CD4-positive, alpha-beta T cell (primary cell): ENCODE measurements at regions not wholly inside any gene's neighbourhood (a gene's known extent, or its start where the extent isn't known, plus 50 kb on each side); places are given as distances from the start of the nearest gene placed in this dataset.

Source experiments
- ATAC-seq: fragments of 200-7000 bp; cut with Tn5 transposase; one replicate; pipeline ENCODE4 v1.10.0; 2022; ENCODE audit warnings: mild to moderate bottlenecking; ENCODE audit not compliant: poor library complexity
- CTCF ChIA-PET: fragments of 350-600 bp; sonication (Branson Sonifier 250); formaldehyde crosslinking; loops from one replicate; lab custom pipeline; 2021; ENCODE audit warnings: antibody characterized with exemption, inconsistent platforms; lab: Charles Lee
- POLR2A ChIA-PET: fragments of 350-600 bp; sonication (Branson Sonifier 250); formaldehyde crosslinking; loops from one replicate; lab custom pipeline; 2021; ENCODE audit warnings: antibody characterized with exemption, inconsistent platforms; lab: Charles Lee
- DNase-seq, 14 experiments: peaks; one replicate each; pipeline ENCODE4 v3.0.0-alpha.2; 2013 to 2020; ENCODE audit warnings: mixed read lengths in 2 of 14
- H3K27ac ChIP-seq, 2 donors: one replicate each; pipeline versions ENCODE4 v1.5.1 to v1.7.0; 2013; ENCODE audit warnings: low read length in 2 of 2, low read depth in 1 of 2, mild to moderate bottlenecking in 1 of 2
- H3K27me3 ChIP-seq, 2 experiments: 1 replicate in 1 of 2; 2 replicates in 1 of 2; pipeline versions ENCODE4 v1.6.1 to v1.7.0; 2013; ENCODE audit warnings: low read length in 2 of 2, control low read depth in 1 of 2, mild to moderate bottlenecking in 1 of 2, moderate library complexity in 1 of 2; ENCODE audit not compliant: insufficient read depth in 2 of 2, control insufficient read depth in 1 of 2
- H3K36me3 ChIP-seq: one replicate; pipeline ENCODE4 v1.6.1; 2013; ENCODE audit warnings: low read length, control low read depth; ENCODE audit not compliant: insufficient read depth
- H3K4me1 ChIP-seq: one replicate; pipeline ENCODE4 v1.6.1; 2013; ENCODE audit warnings: low read length, control low read depth; ENCODE audit not compliant: insufficient read depth
- H3K4me3 ChIP-seq: one replicate; pipeline ENCODE4 v1.5.1; 2013; ENCODE audit warnings: mild to moderate bottlenecking, low read length, moderate library complexity
- H3K9me3 ChIP-seq, 2 experiments: 1 replicate in 1 of 2; 2 replicates in 1 of 2; pipeline versions ENCODE4 v1.6.1 to v1.7.0; 2013; ENCODE audit warnings: low read length in 2 of 2, mild to moderate bottlenecking in 2 of 2, control low read depth in 1 of 2, moderate library complexity in 1 of 2; ENCODE audit not compliant: control insufficient read depth in 1 of 2, insufficient read depth in 1 of 2
- H3K27ac Mint-ChIP-seq: one replicate; pipeline ENCODE4 v1.8.0; 2020; ENCODE audit warnings: mixed read lengths
- H3K27me3 Mint-ChIP-seq: one replicate; pipeline ENCODE4 v1.8.0; 2021; ENCODE audit warnings: mixed read lengths
- H3K36me3 Mint-ChIP-seq: one replicate; pipeline ENCODE4 v1.8.0; 2021; ENCODE audit warnings: low read depth, mixed read lengths
- H3K4me1 Mint-ChIP-seq: one replicate; pipeline ENCODE4 v1.8.0; 2021; ENCODE audit warnings: low read depth, mixed read lengths
- H3K4me3 Mint-ChIP-seq: one replicate; pipeline ENCODE4 v1.8.0; 2020; ENCODE audit warnings: mild to moderate bottlenecking, mixed read lengths
- H3K9me3 Mint-ChIP-seq: one replicate; pipeline ENCODE4 v1.8.0; 2020; ENCODE audit warnings: mixed read lengths
- CTCF ChIP-seq: fragments of 200-600 bp; IDR thresholded peaks from one replicate; pipeline ENCODE4 v1.8.0; 2022; ENCODE audit warnings: antibody characterized with exemption, mild to moderate bottlenecking
- intact Hi-C, 2 experiments: fragments of 100-400 bp; cut with DNase I in 1 of 2; cut with micrococcal nuclease in 1 of 2; formaldehyde crosslinking; loops; one replicate each; pipeline versions ENCODE4 v1.15.1 to v1.9.0; 2023 to 2025; cut with DNase I, micrococcal nuclease

GRCh38 chr1:37398096-37398495 lies 76.3 kb upstream of the ZC3H12A start:
- Histone ChIP-seq H3K27me3 (peaks cover 14 to 27% of the 10 kb centered on the region in 2 experiments), H3K4me1 (no peaks in the 10 kb centered on the region), H3K27ac (no peak overlapping the region), H3K4me3 (no peak overlapping the region), H3K9me3 (no peaks in the 10 kb centered on the region), H3K36me3 (no peaks in the 10 kb centered on the region)
- Mint-ChIP-seq H3K27me3 (peaks cover 34% of the 10 kb centered on the region), H3K4me1 (no peaks in the 10 kb centered on the region), H3K4me3 (no peak overlapping the region), H3K36me3 (no peaks in the 10 kb centered on the region), H3K27ac (no peak overlapping the region), H3K9me3 (no peaks in the 10 kb centered on the region)
- intact Hi-C loops, result no loop called here
- ATAC-seq (no peak), DNase-seq (no peak)
- ChIA-PET CTCF (no interaction called here), POLR2A (no interaction called here)
- TF ChIP-seq CTCF, result no peak

- peaks cover 26% of the 10 kb centered on the region for H3K27me3 Mint-ChIP-seq
- no peaks in the 10 kb centered on the region for H3K9me3 Mint-ChIP-seq
- ChIA-PET CTCF (no interaction called here), POLR2A (no interaction called here)
- intact Hi-C loops, result no loop called here
- no peak overlapping the region for H3K4me3 Mint-ChIP-seq
- DNase-seq, result no peak
- Histone ChIP-seq H3K4me1 (no peaks in the 10 kb centered on the region), H3K27me3 (peaks cover 12 to 16% of the 10 kb centered on the region in 2 experiments), H3K9me3 (no peaks in the 10 kb centered on the region), H3K36me3 (no peaks in the 10 kb centered on the region), H3K4me3 (no peak overlapping the region), H3K27ac (no peak overlapping the region)
- ATAC-seq, result no peak
- TF ChIP-seq CTCF, result no peak
- H3K4me1 Mint-ChIP-seq, result no peaks in the 10 kb centered on the region
- H3K36me3 Mint-ChIP-seq, result no peaks in the 10 kb centered on the region
- H3K27ac Mint-ChIP-seq, result no peak overlapping the region
These were observed 75.2 kb upstream of the ZC3H12A start for GRCh38 chr1:37399205-37399604.

GRCh38 chr1:37399830-37400464 lies 74.4 kb upstream of the ZC3H12A start:
- no peak for TF ChIP-seq CTCF
- Histone ChIP-seq H3K4me1 (no peaks in the 10 kb centered on the region), H3K9me3 (no peaks in the 10 kb centered on the region), H3K27ac (no peak overlapping the region), H3K36me3 (no peaks in the 10 kb centered on the region), H3K4me3 (no peak overlapping the region), H3K27me3 (peaks cover 7 to 13% of the 10 kb centered on the region in 2 experiments)
- ATAC-seq, result no peak
- ChIA-PET POLR2A (no interaction called here), CTCF (no interaction called here)
- no peaks in the 10 kb centered on the region for H3K36me3 Mint-ChIP-seq
- H3K4me3 Mint-ChIP-seq, result no peak overlapping the region
- no peaks in the 10 kb centered on the region for H3K4me1 Mint-ChIP-seq
- H3K9me3 Mint-ChIP-seq, result no peaks in the 10 kb centered on the region
- peaks cover 26% of the 10 kb centered on the region for H3K27me3 Mint-ChIP-seq
- H3K27ac Mint-ChIP-seq, result no peak overlapping the region
- intact Hi-C loops, result no loop called here
- DNase-seq, result no peak
